BE2C (cell line): ENCODE measurements at regions not wholly inside any gene's neighbourhood (a gene's known extent, or its start where the extent isn't known, plus 50 kb on each side); places are given as distances from the start of the nearest gene placed in this dataset.
"Not testable (repeated sequence)": the region's sequence is repeated elsewhere in the genome, so short reads cannot be mapped to it uniquely, and the experiment has no call there.

Source experiments
- DNase-seq: peaks from one replicate; pipeline ENCODE4 v3.0.0-alpha.2; 2020
- H3K27me3 ChIP-seq: fragments of 250-450 bp; sonication (Bioruptor Pico); 2 replicates; pipeline ENCODE4 v1.5.1; 2020; ENCODE audit warnings: mild to moderate bottlenecking
- H3K36me3 ChIP-seq: fragments of 250-450 bp; sonication (Bioruptor Pico); 2 replicates; pipeline ENCODE4 v1.5.1; 2020; ENCODE audit warnings: mild to moderate bottlenecking
- H3K4me1 ChIP-seq: fragments of 250-450 bp; sonication (Bioruptor Pico); 2 replicates; pipeline ENCODE4 v1.5.1; 2020
- H3K4me3 ChIP-seq: 2 replicates; pipeline ENCODE4 v1.5.1; 2011; ENCODE audit warnings: low read depth, low read length
- H3K9me3 ChIP-seq: fragments of 250-450 bp; sonication (Bioruptor Pico); 2 replicates; pipeline ENCODE4 v1.5.1; 2020
- CTCF ChIP-seq: IDR thresholded peaks from 2 replicates; pipeline ENCODE4 v1.5.1; 2012; ENCODE audit warnings: mild to moderate bottlenecking, low read depth, low read length

GRCh38 chr7:114269714-114270113 is 144.9 kb upstream of the FOXP2 start:
- Histone ChIP-seq H3K4me1 (no peaks in the 10 kb centered on the region), H3K36me3 (no peaks in the 10 kb centered on the region), H3K4me3 (no peak overlapping the region), H3K27me3 (no peaks in the 10 kb centered on the region), H3K9me3 (no peaks in the 10 kb centered on the region; the same call in 1 of the 2 replicates)
- TF ChIP-seq CTCF, result no peak
- DNase-seq, result no peak

GRCh38 chr7:114267550-114267949 is 147.1 kb upstream of the FOXP2 start:
- not testable (repeated sequence) for H3K27me3 ChIP-seq, H3K4me1 ChIP-seq, H3K36me3 ChIP-seq, H3K9me3 ChIP-seq, H3K4me3 ChIP-seq, DNase-seq

- TF ChIP-seq CTCF, result no peak
- no peak for DNase-seq
- H3K27me3 ChIP-seq, result no peaks in the 10 kb centered on the region
Measured at GRCh38 chr7:114264023-114264422, 150.6 kb upstream of the FOXP2 start.

GRCh38 chr7:114263219-114263618 is 151.4 kb upstream of the FOXP2 start:
- DNase-seq, result no peak
- Histone ChIP-seq H3K4me1 (no peaks in the 10 kb centered on the region), H3K36me3 (no peaks in the 10 kb centered on the region), H3K9me3 (no peaks in the 10 kb centered on the region), H3K4me3 (no peak overlapping the region), H3K27me3 (no peaks in the 10 kb centered on the region)
- TF ChIP-seq CTCF, result no peak

More at GRCh38 chr7:114264023-114264422, 150.6 kb upstream of the FOXP2 start:
- no peak overlapping the region for H3K4me3 ChIP-seq
- no peaks in the 10 kb centered on the region for H3K36me3 ChIP-seq
- H3K9me3 ChIP-seq, result no peaks in the 10 kb centered on the region; the same call in 1 of the 2 replicates
- no peaks in the 10 kb centered on the region for H3K4me1 ChIP-seq

GRCh38 chr7:114255404-114255841 is 159.2 kb upstream of the FOXP2 start:
- no peaks in the 10 kb centered on the region for H3K27me3 ChIP-seq
- DNase-seq, result no peak
- no peaks in the 10 kb centered on the region for H3K36me3 ChIP-seq
- H3K4me3 ChIP-seq, result no peak overlapping the region
- TF ChIP-seq CTCF, result no peak
- H3K4me1 ChIP-seq, result no peaks in the 10 kb centered on the region
- H3K9me3 ChIP-seq, result no peaks in the 10 kb centered on the region

- Histone ChIP-seq H3K36me3 (no peaks in the 10 kb centered on the region), H3K27me3 (no peaks in the 10 kb centered on the region), H3K4me3 (no peak overlapping the region), H3K9me3 (no peaks in the 10 kb centered on the region), H3K4me1 (no peaks in the 10 kb centered on the region)
- no peak for TF ChIP-seq CTCF
- no peak for DNase-seq
Measured at GRCh38 chr7:114243646-114244045, 171.0 kb upstream of the FOXP2 start.

GRCh38 chr7:114242992-114243507 is 171.6 kb upstream of the FOXP2 start:
- Histone ChIP-seq H3K4me3 (no peak overlapping the region), H3K4me1 (no peaks in the 10 kb centered on the region), H3K36me3 (no peaks in the 10 kb centered on the region), H3K27me3 (no peaks in the 10 kb centered on the region), H3K9me3 (no peaks in the 10 kb centered on the region)
- no peak for DNase-seq
- no peak for TF ChIP-seq CTCF
